Activated naive CD8-positive, alpha-beta T cell treated with anti-CD3 and anti-CD28 coated beads, Interleukin-2, amount 50 U/mL, for 24 hours (primary cell): ENCODE measurements at regions not wholly inside any gene's neighbourhood (a gene's known extent, or its start where the extent isn't known, plus 50 kb on each side); places are given as distances from the start of the nearest gene placed in this dataset.
A peak's percentile ranks its signal among the peaks of the same experiment; 100 is the strongest.

Source experiments
- ATAC-seq: fragments of 150-1000 bp; cut with Tn5 transposase; one replicate; pipeline ENCODE4 v1.10.0; 2021
- DNase-seq: peaks from one replicate; pipeline ENCODE4 v3.0.0; 2021
- H3K27ac Mint-ChIP-seq: one replicate; pipeline ENCODE4 v1.8.0; 2021; ENCODE audit warnings: mild to moderate bottlenecking, mixed read lengths
- H3K27me3 Mint-ChIP-seq: one replicate; pipeline ENCODE4 v1.8.0; 2021; ENCODE audit warnings: mixed read lengths
- H3K36me3 Mint-ChIP-seq: one replicate; pipeline ENCODE4 v1.8.0; 2021; ENCODE audit warnings: low read depth, mixed read lengths
- H3K4me1 Mint-ChIP-seq: one replicate; pipeline ENCODE4 v1.8.0; 2021; ENCODE audit warnings: mixed read lengths
- H3K4me3 Mint-ChIP-seq: one replicate; pipeline ENCODE4 v1.8.0; 2021; ENCODE audit warnings: mild to moderate bottlenecking, moderate library complexity, mixed read lengths
- H3K9me3 Mint-ChIP-seq: one replicate; pipeline ENCODE4 v1.8.0; 2021; ENCODE audit warnings: mixed read lengths

DNA sequence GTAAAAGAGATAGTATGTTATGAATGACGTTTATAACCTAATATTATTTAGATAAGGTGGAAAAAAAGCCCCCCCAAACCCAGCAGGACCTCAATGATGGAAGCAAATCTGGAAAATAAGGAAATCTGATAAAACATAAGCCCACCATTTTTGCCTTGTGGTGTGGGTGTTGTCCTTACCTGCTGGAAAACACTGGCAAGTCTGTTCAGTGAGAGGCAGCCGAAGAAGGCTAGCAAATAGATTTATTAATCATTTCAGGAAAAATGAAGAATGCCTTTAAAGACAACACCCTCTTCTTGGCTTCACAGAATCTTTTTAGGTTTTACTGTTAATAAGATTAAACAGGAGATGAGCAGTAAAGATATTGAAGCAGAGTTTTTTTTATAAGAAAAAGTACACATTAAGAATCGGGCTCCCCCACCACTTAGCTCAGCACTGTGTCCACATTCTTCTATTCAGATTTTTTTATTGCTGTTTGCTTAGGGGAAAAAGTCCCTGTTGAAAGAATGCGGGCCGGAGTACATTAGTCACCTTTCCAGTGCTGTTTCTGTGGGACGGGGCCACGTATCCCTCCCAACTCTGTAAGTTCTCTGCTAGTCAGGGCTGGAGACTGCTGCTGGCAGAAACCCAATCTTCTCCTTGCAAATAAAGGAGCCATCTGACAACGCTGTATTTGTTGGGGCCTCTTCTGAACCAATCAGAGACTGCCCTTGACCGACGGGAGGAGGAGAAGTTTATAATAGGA, 104.1 kb downstream of the EVX1 start:
- Mint-ChIP-seq H3K4me3 (no peak overlapping the region), H3K4me1 (no peaks in the 10 kb centered on the region), H3K36me3 (no peaks in the 10 kb centered on the region), H3K27me3 (peaks cover 17% of the 10 kb centered on the region), H3K27ac (no peak overlapping the region), H3K9me3 (no peaks in the 10 kb centered on the region)
- DNase-seq, result no peak
- ATAC-seq, result no peak

DNA sequence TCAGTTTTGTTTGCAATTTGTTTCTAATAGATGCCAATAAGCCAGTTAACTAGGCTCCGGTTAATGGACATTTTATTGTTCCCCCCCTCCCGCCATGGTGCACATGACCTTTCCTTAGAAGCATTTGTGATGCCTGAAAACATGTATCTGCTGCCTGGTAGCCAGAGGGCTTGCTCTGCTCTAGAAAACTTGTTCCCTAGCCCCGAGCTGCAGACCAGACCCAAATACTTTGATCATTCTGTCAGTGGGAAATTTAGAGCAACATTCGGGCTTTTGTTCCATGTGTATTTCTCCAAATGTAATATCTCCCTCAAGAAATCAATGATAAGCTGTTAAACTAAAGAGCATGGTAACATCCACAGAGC, 104.7 kb downstream of the EVX1 start:
- Mint-ChIP-seq H3K9me3 (no peaks in the 10 kb centered on the region), H3K36me3 (no peaks in the 10 kb centered on the region), H3K27me3 (peaks cover 19% of the 10 kb centered on the region), H3K4me1 (no peaks in the 10 kb centered on the region), H3K4me3 (no peak overlapping the region), H3K27ac (no peak overlapping the region)
- ATAC-seq (no peak), DNase-seq (no peak)

DNA sequence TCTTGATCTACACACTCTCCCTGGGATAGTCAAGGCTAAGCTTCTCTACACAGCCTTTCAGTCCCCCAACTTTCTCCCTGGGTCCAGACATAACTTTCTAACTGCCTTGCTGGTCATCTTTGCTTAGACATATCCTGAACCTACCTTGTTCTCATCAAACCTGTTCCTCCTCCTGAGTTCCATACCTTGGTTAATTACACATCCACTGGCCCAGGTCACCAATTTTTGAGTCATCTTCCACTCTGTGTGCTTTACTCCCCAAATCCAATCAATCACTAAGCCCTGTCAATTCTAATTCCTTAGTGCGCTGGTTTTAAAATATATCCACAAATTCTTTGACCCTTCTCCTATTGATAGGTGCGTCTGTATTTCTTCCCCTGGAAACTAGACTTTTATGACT, 107.0 kb downstream of the EVX1 start:
- Mint-ChIP-seq H3K27me3 (peaks cover 23% of the 10 kb centered on the region), H3K4me1 (no peaks in the 10 kb centered on the region)
- no peak for ATAC-seq

DNA sequence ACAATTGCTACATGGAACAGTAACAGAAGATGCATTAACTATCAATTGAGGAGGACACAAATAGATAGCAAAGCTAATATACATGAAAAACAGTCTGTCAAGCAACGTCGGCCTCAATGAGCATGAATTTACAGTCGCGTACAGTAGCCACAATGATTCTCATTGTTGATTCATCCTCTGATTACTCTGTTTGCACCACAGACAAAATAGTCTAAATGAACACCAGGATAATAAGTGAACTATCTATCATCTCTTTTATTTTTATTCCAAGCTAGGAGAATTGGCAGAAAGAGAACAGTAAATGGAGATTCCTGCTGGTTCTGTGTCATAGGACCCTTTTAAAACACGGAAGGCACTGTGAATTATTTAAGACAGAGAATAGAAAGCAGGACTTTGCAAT, 108.5 kb downstream of the EVX1 start:
- Mint-ChIP-seq H3K27me3 (peaks cover 21% of the 10 kb centered on the region), H3K36me3 (no peaks in the 10 kb centered on the region), H3K4me3 (no peak overlapping the region), H3K27ac (no peak overlapping the region), H3K9me3 (no peaks in the 10 kb centered on the region), H3K4me1 (no peaks in the 10 kb centered on the region)
- no peak for DNase-seq
- ATAC-seq, result no peak

More for the DNA sequence above, 107.0 kb downstream of the EVX1 start:
- Mint-ChIP-seq H3K27ac (no peak overlapping the region), H3K36me3 (no peaks in the 10 kb centered on the region), H3K4me3 (no peak overlapping the region), H3K9me3 (no peaks in the 10 kb centered on the region)
- no peak for DNase-seq

DNA sequence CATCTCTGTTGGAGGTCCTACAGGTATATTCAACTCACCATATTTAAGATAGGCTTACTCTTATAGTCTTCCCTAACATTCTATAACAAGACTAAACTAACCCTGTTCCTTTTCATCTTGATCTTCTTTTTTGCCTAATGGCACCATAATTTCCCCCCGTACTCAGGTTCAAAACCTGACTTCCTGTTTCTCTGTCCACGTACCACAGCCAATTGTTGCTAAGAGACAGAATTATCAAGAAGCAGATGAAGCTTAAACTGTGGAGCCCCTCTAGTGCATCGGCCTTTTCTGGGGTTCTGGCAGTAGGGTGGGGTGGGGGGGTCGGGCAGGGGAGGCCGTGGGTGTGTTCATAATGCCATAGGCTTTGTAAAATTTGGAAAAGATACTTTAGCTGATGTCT, 109.2 kb downstream of the EVX1 start:
- H3K27me3 Mint-ChIP-seq, result peaks cover 21% of the 10 kb centered on the region
- ATAC-seq (no peak), DNase-seq (no peak)
- H3K4me3 Mint-ChIP-seq, result no peak overlapping the region
- no peaks in the 10 kb centered on the region for H3K36me3 Mint-ChIP-seq
- no peaks in the 10 kb centered on the region for H3K9me3 Mint-ChIP-seq
- no peaks in the 10 kb centered on the region for H3K4me1 Mint-ChIP-seq
- H3K27ac Mint-ChIP-seq, result no peak overlapping the region

DNA sequence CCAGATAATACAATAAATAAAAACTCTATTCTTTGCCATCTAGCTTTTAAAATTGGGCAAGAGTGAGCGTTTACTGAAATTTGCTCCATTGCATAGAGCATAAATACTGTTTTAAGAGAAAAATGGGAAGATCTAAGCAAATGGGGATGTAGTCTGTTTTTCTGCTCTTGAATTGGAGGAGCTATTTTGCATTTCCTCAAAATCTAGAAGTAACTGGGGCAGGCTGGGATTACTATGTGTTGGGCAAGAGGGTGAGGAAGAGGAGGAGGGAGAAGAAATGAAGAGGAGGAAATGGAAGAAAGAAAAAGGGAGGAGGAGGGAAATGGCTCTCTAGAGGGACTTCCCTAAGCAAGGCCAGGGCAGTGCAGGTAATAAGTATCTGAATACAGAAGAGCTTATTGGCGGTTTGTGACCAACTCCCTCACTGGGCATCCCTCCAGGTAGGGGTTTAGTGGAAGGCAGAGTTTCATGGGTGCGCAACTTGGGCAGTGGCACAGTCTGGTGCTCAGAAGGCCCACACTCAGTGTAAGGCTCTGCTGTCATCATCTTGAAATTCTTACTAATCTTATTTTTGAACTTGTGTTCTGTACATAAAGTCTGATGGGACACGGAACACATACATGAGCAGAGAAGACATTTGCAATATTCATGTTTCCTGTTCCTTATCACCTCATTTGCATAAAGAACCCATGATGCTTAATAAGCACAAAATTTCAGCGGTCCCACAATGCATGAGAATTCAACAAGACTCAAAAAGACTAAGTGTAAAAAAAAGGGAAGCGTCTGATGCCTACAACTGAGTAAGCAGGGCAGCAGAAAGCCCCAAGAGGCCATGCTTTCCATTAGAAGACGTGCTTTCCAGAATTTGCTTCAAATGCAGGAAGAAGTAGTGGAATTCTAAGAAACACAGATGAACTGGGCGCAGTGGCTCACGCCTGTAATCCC, 116.9 kb downstream of the EVX1 start:
- H3K27ac Mint-ChIP-seq, result no peak overlapping the region
- H3K9me3 Mint-ChIP-seq, result no peaks in the 10 kb centered on the region
- ATAC-seq (no peak), DNase-seq (no peak)
- no peaks in the 10 kb centered on the region for H3K4me1 Mint-ChIP-seq
- peaks cover 21% of the 10 kb centered on the region for H3K27me3 Mint-ChIP-seq
- H3K4me3 Mint-ChIP-seq, result no peak overlapping the region
- H3K36me3 Mint-ChIP-seq, result no peaks in the 10 kb centered on the region

DNA sequence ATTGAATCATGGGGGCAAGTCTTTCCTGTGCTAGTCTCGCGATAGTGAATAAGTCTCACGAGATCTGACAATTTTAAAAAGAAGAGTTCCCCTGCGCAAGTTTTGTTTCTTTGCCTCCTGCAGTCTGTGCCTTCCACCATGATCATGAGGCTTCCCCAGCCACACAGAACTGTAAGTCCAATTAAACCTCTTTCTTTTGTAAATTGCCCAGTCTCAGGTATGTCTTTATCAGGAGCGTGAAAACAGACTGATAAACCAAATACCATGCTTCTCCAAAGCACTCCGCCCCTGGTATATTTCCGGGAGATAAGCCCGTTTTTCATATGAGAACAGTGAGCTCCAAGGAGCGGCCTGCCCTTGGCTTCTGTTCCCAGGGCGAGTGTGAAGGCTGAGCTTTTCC, 118.9 kb downstream of the EVX1 start:
- no peaks in the 10 kb centered on the region for H3K4me1 Mint-ChIP-seq
- no peak for ATAC-seq

DNA sequence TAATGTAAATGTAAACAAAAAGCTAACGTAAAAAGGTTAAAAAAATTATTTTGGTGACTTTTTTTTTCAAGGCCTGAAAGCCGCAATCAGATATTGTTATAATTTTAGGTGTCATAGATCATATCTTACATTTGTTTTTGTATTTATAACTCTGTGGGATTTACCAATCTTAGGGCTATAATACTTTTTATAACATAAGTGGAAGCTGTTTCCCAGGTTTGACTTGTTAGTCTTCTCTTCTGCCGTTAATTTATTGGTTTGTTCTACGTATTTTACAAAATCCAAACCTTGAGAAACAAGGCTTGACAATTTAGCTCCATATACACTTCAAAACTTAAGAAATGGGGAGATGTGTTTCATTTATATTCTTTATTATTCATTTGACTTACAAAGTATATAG, 119.4 kb downstream of the EVX1 start:
- no peak for DNase-seq
- Mint-ChIP-seq H3K9me3 (no peaks in the 10 kb centered on the region), H3K4me3 (no peak overlapping the region)

More for the DNA sequence above, 118.9 kb downstream of the EVX1 start:
- Mint-ChIP-seq H3K27ac (no peak overlapping the region), H3K4me3 (no peak overlapping the region), H3K36me3 (no peaks in the 10 kb centered on the region), H3K27me3 (peaks cover 19% of the 10 kb centered on the region), H3K9me3 (no peaks in the 10 kb centered on the region)
- no peak for DNase-seq

DNA sequence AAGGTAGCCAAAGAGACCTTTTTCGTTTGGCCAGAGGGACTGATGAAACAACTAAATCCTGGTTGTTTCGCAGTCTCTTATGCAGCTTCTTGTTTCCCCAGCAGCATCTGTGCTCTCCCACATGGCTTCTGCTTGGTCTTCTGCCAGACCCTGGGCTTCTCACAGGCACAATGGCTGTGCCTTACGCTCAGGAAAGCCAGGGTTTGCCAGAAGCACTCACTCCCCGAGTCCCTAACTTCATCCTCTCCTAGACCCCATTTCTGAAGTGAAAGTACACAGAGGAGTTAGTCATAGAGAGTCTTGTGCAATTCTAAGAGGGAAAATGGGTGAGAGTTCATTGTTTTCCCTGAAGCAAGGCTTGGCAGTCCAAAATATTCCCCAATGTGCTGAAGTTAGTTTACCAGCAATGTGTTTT, 121.7 kb downstream of the EVX1 start:
- no peaks in the 10 kb centered on the region for H3K36me3 Mint-ChIP-seq
- peaks cover 8% of the 10 kb centered on the region for H3K27me3 Mint-ChIP-seq
- H3K9me3 Mint-ChIP-seq, result no peaks in the 10 kb centered on the region
- H3K27ac Mint-ChIP-seq, result no peak overlapping the region
- ATAC-seq, result no peak
- no peak overlapping the region for H3K4me3 Mint-ChIP-seq
- DNase-seq, result no peak
- H3K4me1 Mint-ChIP-seq, result no peaks in the 10 kb centered on the region

More for the DNA sequence above, 119.4 kb downstream of the EVX1 start:
- peaks cover 18% of the 10 kb centered on the region for H3K27me3 Mint-ChIP-seq
- no peak overlapping the region for H3K27ac Mint-ChIP-seq
- H3K4me1 Mint-ChIP-seq, result no peaks in the 10 kb centered on the region
- no peak for ATAC-seq
- H3K36me3 Mint-ChIP-seq, result no peaks in the 10 kb centered on the region

DNA sequence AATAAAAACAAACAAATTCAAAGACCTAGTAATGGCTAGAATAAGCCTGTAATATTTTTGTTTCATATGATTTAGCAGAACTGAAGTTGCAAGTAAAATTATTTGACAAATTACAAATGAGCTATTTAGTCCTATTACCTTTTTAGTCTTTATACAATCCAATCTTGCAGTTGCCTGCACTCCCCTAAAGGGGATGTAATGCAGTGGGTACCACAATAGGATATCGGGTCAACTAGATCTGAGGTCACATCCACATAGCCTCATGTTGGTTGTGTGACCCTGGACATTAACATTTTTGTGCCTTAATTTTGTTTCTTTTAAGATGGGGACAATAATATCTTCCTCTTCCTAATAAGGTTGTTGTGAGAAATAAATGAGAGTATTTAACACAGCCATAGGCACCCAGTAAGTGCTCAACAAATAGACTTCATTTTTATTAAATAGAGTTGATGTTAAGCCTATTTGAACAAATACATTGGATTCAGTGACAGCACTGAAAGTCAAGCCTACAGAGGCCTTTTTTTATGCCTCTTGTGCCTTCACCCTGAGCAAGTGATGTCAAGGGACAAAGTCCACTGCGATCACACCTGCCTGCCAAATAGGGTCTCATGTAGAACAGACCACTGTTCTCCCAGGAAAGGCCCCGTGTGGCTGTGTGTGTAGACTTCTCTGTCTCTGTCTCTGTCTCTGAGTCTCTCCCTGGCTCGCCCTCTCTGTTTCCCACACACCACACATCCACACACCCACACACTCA, 124.8 kb downstream of the EVX1 start:
- H3K27me3 Mint-ChIP-seq, result no peaks in the 10 kb centered on the region
- ATAC-seq (no peak), DNase-seq (no peak)
- no peak overlapping the region for H3K4me3 Mint-ChIP-seq
- no peaks in the 10 kb centered on the region for H3K36me3 Mint-ChIP-seq
- no peaks in the 10 kb centered on the region for H3K9me3 Mint-ChIP-seq
- no peaks in the 10 kb centered on the region for H3K4me1 Mint-ChIP-seq
- H3K27ac Mint-ChIP-seq, result no peak overlapping the region

DNA sequence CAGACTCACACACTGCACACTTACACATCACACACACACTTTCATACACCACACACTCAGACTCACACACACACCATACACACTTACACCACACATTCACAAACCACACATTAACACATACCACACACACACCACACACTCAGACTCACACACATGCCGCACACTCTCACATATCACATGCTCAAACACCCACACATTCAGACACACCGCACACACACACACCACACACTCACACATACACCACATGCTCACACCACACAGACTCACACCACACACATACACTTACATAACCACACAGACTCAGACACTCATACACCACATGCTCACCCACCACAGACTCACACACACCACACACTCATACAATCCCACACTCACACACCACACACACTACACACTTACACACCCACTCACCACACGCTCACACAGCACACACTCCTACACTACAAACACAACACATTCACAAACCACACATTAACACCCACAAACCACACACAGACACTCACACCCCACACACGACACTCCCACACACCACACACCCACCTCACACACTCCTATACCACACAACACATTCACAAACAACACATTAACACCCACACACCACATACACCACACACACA, 125.4 kb downstream of the EVX1 start:
- Mint-ChIP-seq H3K36me3 (no peaks in the 10 kb centered on the region), H3K27me3 (no peaks in the 10 kb centered on the region), H3K9me3 (no peaks in the 10 kb centered on the region), H3K4me3 (no peak overlapping the region), H3K4me1 (no peaks in the 10 kb centered on the region), H3K27ac (no peak overlapping the region)
- no peak for DNase-seq
- ATAC-seq, result peak; percentile 33

DNA sequence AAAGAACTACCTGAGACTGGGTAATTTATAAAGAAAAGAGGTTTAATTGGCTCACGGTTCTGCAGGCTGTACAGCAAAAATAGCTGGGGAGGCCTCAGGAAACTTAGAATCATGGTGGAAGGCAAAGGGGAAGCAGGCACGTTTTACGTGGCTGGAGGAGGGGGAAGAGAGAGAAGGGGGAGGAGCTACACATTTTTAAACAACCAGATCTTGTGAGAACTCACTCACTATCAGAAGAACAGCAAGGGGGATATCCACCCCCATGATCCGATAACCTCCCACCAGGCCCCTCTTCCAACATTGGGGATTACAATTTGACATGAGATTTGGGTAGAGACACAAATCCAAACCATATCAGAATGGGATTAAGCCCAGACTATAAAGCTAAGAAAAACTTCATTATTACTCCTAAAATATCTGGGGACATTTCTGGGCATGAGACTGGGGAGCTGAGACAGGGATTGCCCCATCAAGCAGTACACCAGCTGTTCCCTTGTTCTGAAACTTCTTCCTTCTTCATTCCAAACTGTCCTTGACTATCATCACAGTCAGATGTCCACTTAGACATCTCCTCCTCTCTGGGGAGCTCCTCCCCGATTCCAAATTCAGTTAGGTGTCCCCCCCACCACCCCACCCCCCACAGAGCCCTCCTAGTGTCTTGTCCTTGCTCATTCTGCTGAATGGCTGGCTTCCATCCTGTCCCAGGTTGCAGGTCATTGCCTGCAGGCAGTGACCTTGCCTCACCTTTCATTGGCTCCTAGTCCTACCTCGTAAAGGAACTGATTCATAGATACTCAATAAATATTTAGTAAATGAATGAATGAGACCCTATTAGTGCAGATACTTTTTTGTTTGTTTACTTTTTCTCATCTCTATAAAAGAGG, 132.6 kb downstream of the EVX1 start:
- DNase-seq (no peak), ATAC-seq (no peak)
- H3K4me1 Mint-ChIP-seq, result no peaks in the 10 kb centered on the region
- H3K36me3 Mint-ChIP-seq, result no peaks in the 10 kb centered on the region
- H3K27me3 Mint-ChIP-seq, result peaks cover 11% of the 10 kb centered on the region
- H3K27ac Mint-ChIP-seq, result no peak overlapping the region
- no peaks in the 10 kb centered on the region for H3K9me3 Mint-ChIP-seq
- no peak overlapping the region for H3K4me3 Mint-ChIP-seq

DNA sequence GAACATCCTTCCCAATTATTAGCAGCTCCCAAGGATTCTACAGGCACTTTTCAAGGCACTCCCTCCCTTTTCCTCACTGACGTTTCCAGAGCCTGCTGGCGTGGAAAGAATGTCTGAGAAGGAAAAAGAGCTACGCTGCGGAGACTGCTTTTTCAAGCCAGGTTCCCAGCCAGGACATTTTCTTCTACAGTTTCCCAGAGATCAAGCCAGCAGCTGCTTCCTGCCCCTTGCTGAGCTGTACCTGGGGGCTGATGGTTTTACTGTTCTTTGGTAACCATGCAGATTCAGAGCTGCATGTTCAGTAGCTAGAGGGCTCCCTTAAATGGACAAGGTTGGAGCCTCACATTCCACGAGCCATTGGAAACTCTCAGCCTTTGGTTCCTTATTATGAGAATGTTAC, 133.4 kb downstream of the EVX1 start:
- DNase-seq (no peak), ATAC-seq (no peak)
- Mint-ChIP-seq H3K4me3 (no peak overlapping the region), H3K27ac (no peak overlapping the region), H3K27me3 (peaks cover 13% of the 10 kb centered on the region), H3K36me3 (no peaks in the 10 kb centered on the region), H3K4me1 (no peaks in the 10 kb centered on the region), H3K9me3 (no peaks in the 10 kb centered on the region)
